ENCODE measurements at regions not wholly inside any gene's neighbourhood (a gene's known extent, or its start where the extent isn't known, plus 50 kb on each side); places are given as distances from the start of the nearest gene placed in this dataset.

GRCh38 chr18:49666045-49666775, 104.4 kb downstream of the LIPG start:
- TF ChIP-seq CTCF (conservative IDR thresholded peaks at IDR 0.05; ENCODE audit: low read length), result no peak
- no peak for TF ChIP-seq EZH2phosphoT487 (IDR thresholded peaks at IDR 0.05; ENCODE audit: borderline replicate concordance)
